ENCODE measurements at regions not wholly inside any gene's neighbourhood (a gene's known extent, or its start where the extent isn't known, plus 50 kb on each side); places are given as distances from the start of the nearest gene placed in this dataset.

GRCh38 chr7:124403112-124403511, 362.5 kb downstream of the GPR37 start:
- Histone ChIP-seq H3K9me3 (ENCODE audit: control insufficient read depth, insufficient read depth, low read length) (peaks cover 2% of the 10 kb centered on the region), H3K27me3 (ENCODE audit: control insufficient read depth, insufficient read depth, low read length) (no peaks in the 10 kb centered on the region), H3K27ac (ENCODE audit: low read length) (no peak overlapping the region), H3K4me1 (ENCODE audit: control insufficient read depth, insufficient read depth, low read length) (no peaks in the 10 kb centered on the region), H3K36me3 (ENCODE audit: control insufficient read depth, insufficient read depth, low read length) (no peaks in the 10 kb centered on the region), H3K4me3 (ENCODE audit: low read length) (no peak overlapping the region)
- TF ChIP-seq CTCF (IDR thresholded peaks at IDR 0.05): no peak
- H3K27ac Mint-ChIP-seq: no peak overlapping the region
- H3K4me1 Mint-ChIP-seq: no peaks in the 10 kb centered on the region
- no peak for ATAC-seq
- peaks cover 16 to 19% of the 10 kb centered on the region in 2 donors for H3K9me3 Mint-ChIP-seq
- H3K27me3 Mint-ChIP-seq (ENCODE audit: low read depth in 2 of 2): no peaks in the 10 kb centered on the region
- no peak overlapping the region for H3K4me3 Mint-ChIP-seq
- H3K36me3 Mint-ChIP-seq: no peaks in the 10 kb centered on the region
- WGBS (ENCODE audit: insufficient coverage): 56% methylated on average over 1 of the region's 2 CpGs
- intact Hi-C loops (cut with micrococcal nuclease): no loop called here
- DNase-seq: no peak

GRCh38 chr7:124399941-124400340, 365.7 kb downstream of the GPR37 start:
- no peak for ATAC-seq
- Mint-ChIP-seq H3K9me3 (peaks cover 21 to 29% of the 10 kb centered on the region in 2 donors), H3K4me1 (no peaks in the 10 kb centered on the region), H3K36me3 (peaks cover 8% of the 10 kb centered on the region), H3K4me3 (no peak overlapping the region), H3K27ac (no peak overlapping the region), H3K27me3 (ENCODE audit: low read depth in 2 of 2) (no peaks in the 10 kb centered on the region)
- Histone ChIP-seq H3K27ac (ENCODE audit: low read length) (no peak overlapping the region), H3K27me3 (ENCODE audit: control insufficient read depth, insufficient read depth, low read length) (no peaks in the 10 kb centered on the region), H3K4me1 (ENCODE audit: control insufficient read depth, insufficient read depth, low read length) (no peaks in the 10 kb centered on the region), H3K36me3 (ENCODE audit: control insufficient read depth, insufficient read depth, low read length) (no peaks in the 10 kb centered on the region), H3K4me3 (ENCODE audit: low read length) (no peak overlapping the region), H3K9me3 (ENCODE audit: control insufficient read depth, insufficient read depth, low read length) (peaks cover 2% of the 10 kb centered on the region)
- no peak for TF ChIP-seq CTCF (IDR thresholded peaks at IDR 0.05)
- intact Hi-C loops (cut with micrococcal nuclease): no loop called here
- 78% methylated on average over 1 of the region's 1 CpG for WGBS (ENCODE audit: insufficient coverage)
- DNase-seq: no peak

GRCh38 chr7:124398937-124399552, 366.2 kb upstream of the TMEM229A start:
- Mint-ChIP-seq H3K4me1 (no peaks in the 10 kb centered on the region), H3K27me3 (ENCODE audit: low read depth in 2 of 2) (no peaks in the 10 kb centered on the region), H3K27ac (no peak overlapping the region), H3K4me3 (no peak overlapping the region), H3K36me3 (peaks cover 8% of the 10 kb centered on the region), H3K9me3 (peaks cover 21 to 29% of the 10 kb centered on the region in 2 donors)
- DNase-seq (no peak), ATAC-seq (no peak)
- Histone ChIP-seq H3K4me1 (ENCODE audit: control insufficient read depth, insufficient read depth, low read length) (no peaks in the 10 kb centered on the region), H3K36me3 (ENCODE audit: control insufficient read depth, insufficient read depth, low read length) (no peaks in the 10 kb centered on the region), H3K9me3 (ENCODE audit: control insufficient read depth, insufficient read depth, low read length) (peaks cover 2% of the 10 kb centered on the region), H3K27ac (ENCODE audit: low read length) (no peak overlapping the region), H3K4me3 (ENCODE audit: low read length) (no peak overlapping the region), H3K27me3 (ENCODE audit: control insufficient read depth, insufficient read depth, low read length) (no peaks in the 10 kb centered on the region)
- WGBS (ENCODE audit: insufficient coverage): 82% methylated on average over 1 of the region's 2 CpGs
- intact Hi-C loops (cut with micrococcal nuclease): no loop called here
- TF ChIP-seq CTCF (IDR thresholded peaks at IDR 0.05): no peak

- no peaks in the 10 kb centered on the region for H3K4me1 Mint-ChIP-seq
- H3K27me3 Mint-ChIP-seq (ENCODE audit: low read depth in 2 of 2): no peaks in the 10 kb centered on the region
- H3K4me3 Mint-ChIP-seq: no peak overlapping the region
- intact Hi-C loops (cut with micrococcal nuclease): no loop called here
- no peak for TF ChIP-seq CTCF (IDR thresholded peaks at IDR 0.05)
- ATAC-seq: no peak
- peaks cover 8% of the 10 kb centered on the region for H3K36me3 Mint-ChIP-seq
- Histone ChIP-seq H3K4me3 (ENCODE audit: low read length) (no peak overlapping the region), H3K4me1 (ENCODE audit: control insufficient read depth, insufficient read depth, low read length) (no peaks in the 10 kb centered on the region), H3K27ac (ENCODE audit: low read length) (no peak overlapping the region), H3K36me3 (ENCODE audit: control insufficient read depth, insufficient read depth, low read length) (no peaks in the 10 kb centered on the region), H3K9me3 (ENCODE audit: control insufficient read depth, insufficient read depth, low read length) (peaks cover 2% of the 10 kb centered on the region), H3K27me3 (ENCODE audit: control insufficient read depth, insufficient read depth, low read length) (no peaks in the 10 kb centered on the region)
- no peak for DNase-seq
- WGBS (ENCODE audit: insufficient coverage): 83% methylated on average over 4 of the region's 4 CpGs
- H3K9me3 Mint-ChIP-seq: peaks cover 23 to 29% of the 10 kb centered on the region in 2 donors
- H3K27ac Mint-ChIP-seq: no peak overlapping the region
Observed at GRCh38 chr7:124397134-124397533, 364.3 kb upstream of the TMEM229A start.

Data from natural killer cell (primary cell).